HUES48 (cell line): ENCODE measurements at regions not wholly inside any gene's neighbourhood (a gene's known extent, or its start where the extent isn't known, plus 50 kb on each side); places are given as distances from the start of the nearest gene placed in this dataset.

Experiments
- H3K27ac ChIP-seq: one replicate; pipeline ENCODE4 v1.7.0; 2013; ENCODE audit warnings: low read depth, low read length, inconsistent platforms
- H3K27me3 ChIP-seq: 2 replicates; pipeline ENCODE4 v1.6.1; 2013; ENCODE audit warnings: mild to moderate bottlenecking, low read length; ENCODE audit not compliant: control insufficient read depth, insufficient read depth
- H3K36me3 ChIP-seq: 2 replicates; pipeline ENCODE4 v1.6.1; 2013; ENCODE audit warnings: low read length; ENCODE audit not compliant: control insufficient read depth, insufficient read depth
- H3K4me1 ChIP-seq: 2 replicates; pipeline ENCODE4 v1.6.1; 2013; ENCODE audit warnings: mild to moderate bottlenecking, low read length; ENCODE audit not compliant: control insufficient read depth, insufficient read depth
- H3K4me3 ChIP-seq: 2 replicates; pipeline ENCODE4 v1.5.1; 2013; ENCODE audit warnings: mild to moderate bottlenecking, low read depth, low read length
- H3K9ac ChIP-seq: 2 replicates; pipeline ENCODE4 v1.6.1; 2013; ENCODE audit warnings: mild to moderate bottlenecking, low read depth, low read length, moderate library complexity
- H3K9me3 ChIP-seq: 2 replicates; pipeline ENCODE4 v1.6.1; 2013; ENCODE audit warnings: low read length; ENCODE audit not compliant: control insufficient read depth, insufficient read depth

DNA sequence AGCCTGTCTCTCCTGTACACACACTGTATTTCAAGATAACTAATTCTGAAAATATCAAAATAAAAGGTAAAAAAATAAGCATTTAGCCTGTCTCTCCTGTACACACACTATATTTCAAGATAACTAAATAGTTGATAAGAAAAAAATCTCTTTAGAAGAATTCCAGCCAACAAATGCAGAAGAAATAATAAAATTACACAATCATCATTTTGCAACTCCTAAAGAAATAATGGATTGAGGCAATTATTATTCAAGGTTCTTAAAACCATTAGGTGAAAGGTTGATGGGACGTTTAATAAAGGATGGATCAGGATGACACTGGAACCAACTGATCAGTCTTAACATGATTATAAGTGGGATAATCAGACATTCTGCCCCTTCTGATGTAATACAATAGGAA, 148.0 kb upstream of the FN1 start:
- no peaks in the 10 kb centered on the region for H3K9me3 ChIP-seq
- no peak overlapping the region for H3K27ac ChIP-seq
- H3K4me1 ChIP-seq: no peaks in the 10 kb centered on the region
- no peak overlapping the region for H3K9ac ChIP-seq
- no peaks in the 10 kb centered on the region for H3K36me3 ChIP-seq
- H3K27me3 ChIP-seq: no peaks in the 10 kb centered on the region
- no peak overlapping the region for H3K4me3 ChIP-seq

DNA sequence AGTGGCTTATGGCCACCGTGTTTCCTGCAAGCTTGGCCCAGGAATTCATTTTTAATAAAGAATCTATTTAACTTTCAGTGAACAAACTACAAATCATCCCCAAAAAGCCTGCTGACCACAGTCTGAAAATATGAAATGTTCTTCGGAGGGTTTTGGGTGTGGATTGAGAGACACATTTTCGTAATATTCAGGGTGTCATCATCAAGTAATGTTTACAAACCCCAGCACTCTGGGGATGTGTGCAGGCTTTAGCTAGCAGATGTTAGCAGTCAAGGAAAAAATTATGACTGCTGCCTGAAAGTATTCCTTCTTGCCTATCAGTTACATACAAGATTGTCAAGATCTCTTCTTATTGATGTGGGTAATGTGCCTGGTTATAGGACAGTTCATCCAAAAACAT, 143.9 kb upstream of the FN1 start:
- no peak overlapping the region for H3K4me3 ChIP-seq
- peaks cover 8% of the 10 kb centered on the region; the same call in 1 of the 2 replicates for H3K4me1 ChIP-seq

DNA sequence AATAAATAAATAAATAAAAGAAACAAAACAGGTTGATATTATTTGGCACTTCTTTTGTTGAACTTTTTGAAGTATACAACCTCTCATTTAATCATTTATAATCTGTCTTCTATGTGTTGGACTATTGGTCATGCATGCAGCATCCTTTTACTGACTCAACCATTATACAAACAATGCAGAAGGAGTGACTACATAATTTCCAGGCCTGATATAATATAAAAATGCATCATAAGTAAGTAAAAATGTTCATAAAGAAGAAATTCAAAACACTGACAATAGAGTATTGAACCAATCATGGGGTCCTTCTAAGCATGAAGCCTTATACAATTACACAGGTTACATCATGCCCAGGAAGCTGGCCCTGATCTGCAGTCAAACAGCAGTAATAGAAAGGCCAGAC, 141.5 kb upstream of the FN1 start:
- Histone ChIP-seq H3K27ac (no peak overlapping the region), H3K4me1 (peaks cover 8% of the 10 kb centered on the region; the same call in 1 of the 2 replicates), H3K36me3 (no peaks in the 10 kb centered on the region), H3K9me3 (no peaks in the 10 kb centered on the region), H3K4me3 (no peak overlapping the region), H3K9ac (no peak overlapping the region), H3K27me3 (no peaks in the 10 kb centered on the region)

More for the DNA sequence above, 143.9 kb upstream of the FN1 start:
- Histone ChIP-seq H3K36me3 (no peaks in the 10 kb centered on the region), H3K9ac (no peak overlapping the region), H3K9me3 (no peaks in the 10 kb centered on the region), H3K27me3 (no peaks in the 10 kb centered on the region), H3K27ac (no peak overlapping the region)

DNA sequence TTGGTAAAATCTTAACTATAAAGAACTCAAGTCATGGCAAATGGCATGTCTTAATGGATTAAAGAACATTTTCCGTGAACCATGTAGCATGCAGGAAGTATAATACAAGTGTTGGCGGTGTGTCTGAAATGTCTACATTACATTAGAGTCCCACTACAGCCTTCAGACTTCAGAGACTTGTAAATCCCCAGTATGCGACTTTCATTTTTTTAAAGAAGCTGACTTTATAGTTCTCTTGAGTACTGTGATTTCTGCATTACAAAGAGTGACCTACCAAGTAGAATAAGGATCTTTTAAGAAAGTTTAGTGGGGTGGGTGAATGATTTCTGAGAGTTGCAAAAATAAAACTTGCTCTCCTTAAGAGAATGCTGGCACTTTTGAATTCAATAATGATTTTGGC, 140.7 kb upstream of the FN1 start:
- H3K27ac ChIP-seq: no peak overlapping the region
- no peaks in the 10 kb centered on the region for H3K9me3 ChIP-seq

DNA sequence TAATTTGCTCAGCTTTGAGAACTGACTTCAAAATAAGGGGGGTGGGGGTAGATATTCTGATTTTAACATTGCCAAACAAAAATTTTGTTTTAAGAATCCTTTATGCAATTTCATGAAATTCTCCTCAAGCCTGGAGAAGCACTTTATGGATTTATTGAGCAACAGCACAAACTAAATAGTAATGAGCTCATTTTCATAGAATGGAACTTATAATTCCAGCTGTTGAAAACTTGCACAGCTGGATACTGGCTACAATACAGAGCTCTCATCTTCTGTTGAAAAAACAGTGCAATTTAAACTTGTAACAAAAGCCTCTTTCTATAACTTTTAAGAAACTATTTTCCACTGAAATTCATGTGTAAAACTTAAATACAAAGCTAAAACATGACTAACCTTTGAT, 137.6 kb upstream of the FN1 start:
- H3K4me1 ChIP-seq: peaks cover 8% of the 10 kb centered on the region; the same call in 1 of the 2 replicates
- H3K4me3 ChIP-seq: no peak overlapping the region
- no peak overlapping the region for H3K9ac ChIP-seq
- H3K9me3 ChIP-seq: no peaks in the 10 kb centered on the region
- H3K27me3 ChIP-seq: no peaks in the 10 kb centered on the region
- H3K27ac ChIP-seq: no peak overlapping the region
- no peaks in the 10 kb centered on the region for H3K36me3 ChIP-seq

More for the DNA sequence above, 140.7 kb upstream of the FN1 start:
- Histone ChIP-seq H3K9ac (no peak overlapping the region), H3K4me1 (peaks cover 8% of the 10 kb centered on the region; the same call in 1 of the 2 replicates), H3K36me3 (no peaks in the 10 kb centered on the region), H3K27me3 (no peaks in the 10 kb centered on the region), H3K4me3 (no peak overlapping the region)

DNA sequence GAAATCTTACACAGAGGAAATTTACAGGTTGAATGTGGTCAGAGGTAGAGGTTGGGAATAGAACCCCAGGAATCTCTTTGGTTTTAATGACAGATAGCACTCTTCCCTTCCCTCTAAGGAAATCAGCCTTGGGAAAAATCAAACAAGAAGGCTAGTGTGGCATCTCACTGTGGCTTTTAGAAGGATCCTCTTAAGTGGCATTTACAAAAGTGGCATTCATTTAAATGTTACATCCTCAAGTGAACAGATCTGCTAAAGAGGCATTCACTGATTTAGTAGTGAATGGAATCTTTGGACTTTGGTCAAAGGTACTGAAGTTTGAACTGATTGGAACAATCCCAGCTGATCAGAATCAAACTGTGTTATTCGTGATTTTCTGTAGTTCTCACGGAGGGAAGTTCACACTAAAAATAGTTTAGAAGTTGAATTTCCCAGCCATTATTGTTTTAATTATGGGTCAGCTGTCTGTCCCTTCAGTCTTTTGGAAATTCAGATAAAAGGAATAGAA, 136.5 kb upstream of the FN1 start:
- H3K27ac ChIP-seq: no peak overlapping the region
- H3K9ac ChIP-seq: no peak overlapping the region
- no peak overlapping the region for H3K4me3 ChIP-seq
- H3K4me1 ChIP-seq: peaks cover 8% of the 10 kb centered on the region; the same call in 1 of the 2 replicates
- H3K9me3 ChIP-seq: no peaks in the 10 kb centered on the region
- no peaks in the 10 kb centered on the region for H3K27me3 ChIP-seq
- no peaks in the 10 kb centered on the region for H3K36me3 ChIP-seq

DNA sequence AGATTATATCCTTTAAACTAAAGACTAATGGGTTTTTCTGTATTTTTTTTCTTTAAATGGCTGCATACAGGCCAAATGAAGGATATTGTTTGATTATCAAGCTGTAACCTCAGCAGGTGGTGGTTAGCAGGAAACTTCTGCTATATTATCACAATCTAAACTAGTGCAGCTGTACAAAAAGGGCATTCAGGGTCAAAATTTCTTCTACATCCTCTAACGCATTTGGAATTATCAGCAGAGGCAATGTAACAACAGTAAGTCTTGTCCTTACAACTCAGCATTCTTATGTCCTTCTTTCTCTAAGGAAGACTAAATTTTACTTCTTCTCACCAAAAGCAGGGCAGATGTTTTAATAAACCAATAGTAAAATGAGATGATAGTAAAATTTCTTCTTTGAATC, 135.8 kb upstream of the FN1 start:
- Histone ChIP-seq H3K27me3 (no peaks in the 10 kb centered on the region), H3K27ac (no peak overlapping the region), H3K4me1 (peaks cover 6% of the 10 kb centered on the region; the same call in 1 of the 2 replicates), H3K4me3 (no peak overlapping the region), H3K9ac (no peak overlapping the region), H3K9me3 (no peaks in the 10 kb centered on the region), H3K36me3 (no peaks in the 10 kb centered on the region)

DNA sequence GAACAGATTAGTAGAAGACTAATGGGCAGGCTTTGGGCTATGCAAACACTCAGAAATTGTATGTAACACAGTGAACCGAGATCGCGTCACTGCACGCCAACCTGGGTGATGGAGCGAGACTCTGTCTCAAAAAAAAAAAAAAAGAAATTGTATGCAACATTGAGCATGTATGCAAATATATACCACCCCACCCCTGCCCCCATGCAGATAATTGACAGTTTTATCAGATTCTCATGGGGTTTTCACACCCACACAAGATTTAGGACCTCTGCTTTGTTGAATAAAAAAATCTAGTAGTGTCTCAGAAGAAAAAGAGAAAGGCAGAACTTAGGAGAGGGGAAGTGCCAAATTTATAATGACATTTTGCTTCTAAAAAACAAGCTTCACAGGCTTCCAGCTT, 131.6 kb upstream of the FN1 start:
- H3K4me1 ChIP-seq: no peaks in the 10 kb centered on the region
- H3K9ac ChIP-seq: no peak overlapping the region
- no peaks in the 10 kb centered on the region for H3K27me3 ChIP-seq
- no peak overlapping the region for H3K27ac ChIP-seq
- no peaks in the 10 kb centered on the region for H3K9me3 ChIP-seq
- no peak overlapping the region for H3K4me3 ChIP-seq
- H3K36me3 ChIP-seq: no peaks in the 10 kb centered on the region

DNA sequence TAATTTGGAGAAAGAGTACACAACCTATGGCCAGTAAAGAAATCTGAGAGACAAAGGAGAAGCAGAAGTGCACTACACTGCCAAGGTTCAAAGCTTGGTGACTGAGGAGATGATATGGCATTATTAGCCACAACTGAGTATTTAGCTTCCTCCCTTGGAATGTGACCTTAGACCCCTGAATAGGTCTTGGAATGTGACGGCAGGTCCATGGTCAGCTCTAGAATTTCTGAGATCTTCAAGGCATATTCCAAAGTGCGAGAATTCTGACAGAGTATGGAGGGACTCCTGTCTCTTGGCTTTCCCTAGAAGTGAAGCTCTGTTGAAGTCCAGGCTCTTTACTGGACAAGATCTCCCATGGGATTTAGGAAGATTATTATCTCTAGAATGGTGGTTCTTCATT, 130.0 kb upstream of the FN1 start:
- no peaks in the 10 kb centered on the region for H3K27me3 ChIP-seq
- H3K27ac ChIP-seq: no peak overlapping the region
- no peak overlapping the region for H3K9ac ChIP-seq
- H3K4me1 ChIP-seq: no peaks in the 10 kb centered on the region
- no peaks in the 10 kb centered on the region for H3K36me3 ChIP-seq
- no peak overlapping the region for H3K4me3 ChIP-seq
- no peaks in the 10 kb centered on the region for H3K9me3 ChIP-seq

DNA sequence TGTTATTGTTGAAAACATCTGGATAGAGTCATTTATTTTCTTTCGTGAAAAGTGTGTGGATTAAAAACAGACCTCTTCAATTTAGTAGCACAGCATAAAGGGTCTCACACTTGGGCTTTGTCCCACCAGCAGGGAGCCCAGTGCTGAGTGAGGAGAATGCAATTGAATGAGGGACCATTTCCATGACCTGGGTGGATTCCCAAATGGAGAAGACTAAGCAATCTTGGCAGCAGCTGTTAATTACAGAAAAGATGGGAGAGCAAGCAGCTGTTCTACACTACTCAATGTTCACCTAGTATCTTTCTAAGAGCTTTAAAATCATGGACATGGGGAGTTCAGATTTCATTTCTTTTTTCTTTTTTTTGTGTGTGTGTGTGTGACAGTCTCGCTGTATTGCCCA, 121.8 kb upstream of the FN1 start:
- H3K9me3 ChIP-seq: no peaks in the 10 kb centered on the region
- no peaks in the 10 kb centered on the region for H3K4me1 ChIP-seq
- no peak overlapping the region for H3K9ac ChIP-seq
- no peak overlapping the region for H3K27ac ChIP-seq
- no peak overlapping the region for H3K4me3 ChIP-seq
- H3K36me3 ChIP-seq: no peaks in the 10 kb centered on the region
- H3K27me3 ChIP-seq: no peaks in the 10 kb centered on the region

DNA sequence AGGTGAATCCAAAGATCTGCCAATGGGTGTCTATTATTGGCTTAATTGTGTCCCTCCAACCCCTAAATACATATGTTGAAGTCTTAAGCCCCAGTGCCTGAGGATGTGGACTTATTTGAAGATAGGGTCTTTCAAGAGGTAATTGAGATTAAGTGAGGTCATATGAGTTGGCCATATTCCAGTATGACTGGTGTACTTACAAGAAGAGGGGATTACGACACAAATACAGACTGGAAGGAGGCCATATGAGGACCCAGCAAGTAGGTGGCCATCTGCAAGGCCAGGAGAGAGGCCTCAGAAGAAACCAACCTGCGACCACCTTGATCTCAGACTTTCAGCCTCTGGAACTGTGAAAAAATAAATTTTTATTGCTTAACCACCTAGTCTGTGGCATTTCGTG, 121.1 kb upstream of the FN1 start:
- Histone ChIP-seq H3K27ac (no peak overlapping the region), H3K36me3 (no peaks in the 10 kb centered on the region), H3K4me3 (no peak overlapping the region), H3K4me1 (no peaks in the 10 kb centered on the region), H3K9ac (no peak overlapping the region), H3K9me3 (no peaks in the 10 kb centered on the region), H3K27me3 (no peaks in the 10 kb centered on the region)
